Osteoblast (primary cell): ENCODE measurements at regions not wholly inside any gene's neighbourhood (a gene's known extent, or its start where the extent isn't known, plus 50 kb on each side); places are given as distances from the start of the nearest gene placed in this dataset.

Source experiments
- DNase-seq: peaks from one replicate; pipeline ENCODE4 v3.0.0; 2011; ENCODE audit warnings: low spot score, mixed read lengths; ENCODE audit not compliant: insufficient read length; ENCODE audit errors: missing footprints
- H2AFZ ChIP-seq: 2 replicates; pipeline ENCODE4 v1.6.0; 2011; ENCODE audit warnings: mild to moderate bottlenecking, low read length
- H3K27ac ChIP-seq: 2 replicates; pipeline ENCODE4 v1.5.1; 2011; ENCODE audit warnings: mild to moderate bottlenecking, low read depth, low read length, moderate library complexity
- H3K27me3 ChIP-seq: 2 replicates; pipeline ENCODE4 v1.6.0; 2012; ENCODE audit warnings: mild to moderate bottlenecking, control low read depth, inconsistent platforms, low read length, moderate library complexity; ENCODE audit not compliant: insufficient read depth
- H3K36me3 ChIP-seq: 2 replicates; pipeline ENCODE4 v1.5.1; 2011; ENCODE audit warnings: mild to moderate bottlenecking, low read length, control low read depth, moderate library complexity; ENCODE audit not compliant: insufficient read depth
- H3K4me1 ChIP-seq: 2 replicates; pipeline ENCODE4 v1.5.1; 2011; ENCODE audit warnings: mild to moderate bottlenecking, low read length, control low read depth, moderate library complexity; ENCODE audit not compliant: insufficient read depth
- H3K4me2 ChIP-seq: 2 replicates; pipeline ENCODE4 v1.6.0; 2011; ENCODE audit warnings: mild to moderate bottlenecking, low read length; ENCODE audit not compliant: insufficient read depth
- H3K4me3 ChIP-seq: fragments of 200-600 bp; sonication (generic); 3 replicates; pipeline ENCODE4 v1.5.1; 2012; ENCODE audit warnings: mild to moderate bottlenecking, low read length, inconsistent platforms; ENCODE audit not compliant: insufficient read depth
- H3K79me2 ChIP-seq: 2 replicates; pipeline ENCODE4 v1.6.0; 2012; ENCODE audit warnings: mild to moderate bottlenecking, low read length, control low read depth, inconsistent platforms; ENCODE audit not compliant: insufficient read depth
- H3K9me3 ChIP-seq: 2 replicates; pipeline ENCODE4 v1.5.1; 2011; ENCODE audit warnings: low read depth, low read length, control low read depth
- H4K20me1 ChIP-seq: 2 replicates; pipeline ENCODE4 v1.6.0; 2012; ENCODE audit warnings: mild to moderate bottlenecking, low read length, control low read depth; ENCODE audit not compliant: insufficient read depth
- CTCF ChIP-seq: IDR thresholded peaks from 2 replicates; pipeline ENCODE4 v1.5.1; 2011; ENCODE audit warnings: mild to moderate bottlenecking, low read depth, low read length, moderate library complexity; ENCODE audit errors: extremely low read depth

- DNase-seq = no peak
- Histone ChIP-seq H3K4me2 (no peak overlapping the region), H3K27ac (no peak overlapping the region), H3K4me3 (no peak overlapping the region), H3K4me1 (no peaks in the 10 kb centered on the region), H3K9me3 (no peaks in the 10 kb centered on the region), H3K36me3 (no peaks in the 10 kb centered on the region), H4K20me1 (no peaks in the 10 kb centered on the region), H3K27me3 (no peaks in the 10 kb centered on the region), H2AFZ (no peak overlapping the region), H3K79me2 (no peaks in the 10 kb centered on the region)
- no peak for TF ChIP-seq CTCF
Observed at GRCh38 chr2:217189131-217189530, 329.3 kb upstream of the TNP1 start.

GRCh38 chr2:217186668-217187159, 326.9 kb upstream of the TNP1 start:
- H3K4me3 ChIP-seq = no peak overlapping the region
- H3K9me3 ChIP-seq = no peaks in the 10 kb centered on the region
- DNase-seq = no peak
- no peak overlapping the region for H3K27ac ChIP-seq
- TF ChIP-seq CTCF = no peak
- no peak overlapping the region for H3K4me2 ChIP-seq
- no peaks in the 10 kb centered on the region for H3K36me3 ChIP-seq
- H3K79me2 ChIP-seq = no peaks in the 10 kb centered on the region
- H2AFZ ChIP-seq = no peak overlapping the region
- no peaks in the 10 kb centered on the region for H3K27me3 ChIP-seq
- H3K4me1 ChIP-seq = no peaks in the 10 kb centered on the region
- H4K20me1 ChIP-seq = no peaks in the 10 kb centered on the region

- peak overlapping the region; percentile 11 for H2AFZ ChIP-seq
- no peaks in the 10 kb centered on the region for H3K79me2 ChIP-seq
- H3K27ac ChIP-seq = no peak overlapping the region
- H3K27me3 ChIP-seq = no peaks in the 10 kb centered on the region
- H3K9me3 ChIP-seq = no peaks in the 10 kb centered on the region
- no peak overlapping the region for H3K4me2 ChIP-seq
- H3K4me1 ChIP-seq = no peaks in the 10 kb centered on the region
- TF ChIP-seq CTCF = no peak
- DNase-seq = no peak
- no peaks in the 10 kb centered on the region for H3K36me3 ChIP-seq
- no peaks in the 10 kb centered on the region for H4K20me1 ChIP-seq
- no peak overlapping the region for H3K4me3 ChIP-seq
Observed at GRCh38 chr2:217186152-217186551, 326.3 kb upstream of the TNP1 start.

GRCh38 chr2:217185265-217185995, 325.6 kb upstream of the TNP1 start:
- Histone ChIP-seq H3K4me3 (no peak overlapping the region), H3K36me3 (no peaks in the 10 kb centered on the region), H3K27ac (no peak overlapping the region), H3K27me3 (no peaks in the 10 kb centered on the region), H3K9me3 (no peaks in the 10 kb centered on the region), H3K79me2 (no peaks in the 10 kb centered on the region), H3K4me1 (no peaks in the 10 kb centered on the region), H2AFZ (peak overlapping the region; percentile 11), H4K20me1 (no peaks in the 10 kb centered on the region), H3K4me2 (no peak overlapping the region)
- no peak for TF ChIP-seq CTCF
- no peak for DNase-seq
